Gastroesophageal sphincter (tissue), 3 donors: ENCODE measurements at regions not wholly inside any gene's neighbourhood (a gene's known extent, or its start where the extent isn't known, plus 50 kb on each side); places are given as distances from the start of the nearest gene placed in this dataset.

ENCODE experiments used
- CTCF ChIP-seq, 4 experiments: fragments of 200-600 bp in 2 of 4; fragments of 450-650 bp in 2 of 4; sonication (generic) in 1 of 4; IDR thresholded peaks; one replicate each; pipeline ENCODE4 v1.5.1; 2017 to 2019; ENCODE audit warnings: antibody characterized with exemption in 4 of 4, mild to moderate bottlenecking in 2 of 4, moderate library complexity in 2 of 4
- EP300 ChIP-seq: sonication (generic); formaldehyde crosslinking; IDR thresholded peaks from one replicate; pipeline ENCODE4 v1.6.1; 2017; ENCODE audit warnings: antibody characterized with exemption, mild to moderate bottlenecking
- POLR2A ChIP-seq, 2 donors: fragments of 450-650 bp; IDR thresholded peaks; one replicate each; pipeline ENCODE4 v1.6.1; 2017; ENCODE audit warnings: antibody characterized with exemption in 2 of 2, mild to moderate bottlenecking in 2 of 2, moderate library complexity in 1 of 2
- POLR2AphosphoS5 ChIP-seq: sonication (generic); formaldehyde crosslinking; IDR thresholded peaks from one replicate; pipeline ENCODE4 v1.6.1; 2017; ENCODE audit warnings: antibody characterized with exemption

GRCh38 chr4:32374206-32374605, 1654.0 kb downstream of the PCDH7 start:
- TF ChIP-seq EP300 (no peak), CTCF (IDR thresholded peaks at IDR 0.05) (no peak), POLR2AphosphoS5 (no peak), POLR2A (IDR thresholded peaks at IDR 0.05) (no peak)
